Bronchial epithelial cell (primary cell): ENCODE measurements at regions not wholly inside any gene's neighbourhood (a gene's known extent, or its start where the extent isn't known, plus 50 kb on each side); places are given as distances from the start of the nearest gene placed in this dataset.

Source experiments
- DNase-seq: peaks from one replicate; pipeline ENCODE4 v3.0.0-alpha.2; 2010; ENCODE audit warnings: low read depth
- FAIRE-seq: peaks from 2 replicates; lab custom pipeline; 2011; peaks lifted over from hg19 to GRCh38; lab: Jason Lieb, UNC
- H3K27me3 ChIP-seq: 2 replicates; pipeline ENCODE4 v1.5.1; 2011; ENCODE audit warnings: low read length; ENCODE audit not compliant: control insufficient read depth, insufficient read depth
- H3K36me3 ChIP-seq: 2 replicates; pipeline ENCODE4 v1.5.1; 2011; ENCODE audit warnings: low read length; ENCODE audit not compliant: control insufficient read depth, insufficient read depth
- H3K4me3 ChIP-seq: 2 replicates; pipeline ENCODE4 v1.5.1; 2011; ENCODE audit warnings: mild to moderate bottlenecking, low read depth, low read length, control low read depth
- TF ChIP-seq, protein P1 (sequence below): IDR thresholded peaks from 2 replicates; pipeline ENCODE4 v1.5.1; 2011; ENCODE audit warnings: mild to moderate bottlenecking, moderate library complexity, low read length, control low read depth, inconsistent platforms; ENCODE audit not compliant: insufficient read depth, severe bottlenecking

DNA sequence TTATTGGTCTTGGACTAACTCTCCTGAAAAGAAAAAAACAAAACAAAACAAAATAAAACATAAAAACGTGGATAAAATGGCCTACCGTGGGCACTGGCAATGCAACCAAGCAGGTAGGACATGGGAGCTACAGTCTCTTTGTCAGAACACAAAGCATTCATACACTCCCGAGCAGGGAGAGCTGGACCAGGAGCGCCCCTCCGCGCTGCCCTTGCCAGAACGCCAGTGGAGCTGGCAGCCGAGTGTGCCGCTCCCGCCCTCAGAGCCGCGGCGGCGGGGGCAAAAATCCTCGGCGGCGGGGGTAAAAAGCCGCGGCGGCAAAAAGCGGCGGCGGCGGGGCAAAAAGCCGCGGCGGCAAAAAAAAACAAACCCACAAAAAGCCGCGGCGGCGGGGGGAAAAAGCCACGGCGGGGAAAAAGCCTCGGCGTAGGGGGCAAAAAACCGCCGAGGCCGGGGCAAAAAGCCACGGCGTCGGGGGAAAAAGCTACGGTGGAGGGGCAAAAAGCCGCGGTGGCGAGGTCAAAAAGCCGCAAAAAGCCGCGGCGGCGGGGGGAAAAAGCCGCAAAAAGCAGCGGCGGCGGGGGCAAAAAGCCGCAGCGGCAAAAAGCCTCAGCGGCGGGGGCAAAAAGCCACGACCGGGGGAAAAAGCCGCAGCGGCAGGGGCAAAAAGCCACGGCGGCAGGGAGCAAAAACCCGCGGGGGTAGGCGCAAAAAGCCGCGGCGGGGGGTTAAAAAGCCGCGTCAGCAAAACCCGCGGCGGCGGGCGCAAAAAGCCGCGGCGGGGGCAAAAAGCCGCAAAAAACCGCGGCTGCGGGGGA, 418.1 kb downstream of the ZNF716 start:
- DNase-seq (peak; percentile 2), FAIRE-seq (no peak)
- H3K4me3 ChIP-seq, result peak overlapping the region; percentile 25
- H3K27me3 ChIP-seq, result no peaks in the 10 kb centered on the region
- no peaks in the 10 kb centered on the region for H3K36me3 ChIP-seq
- TF ChIP-seq, protein P1, sequence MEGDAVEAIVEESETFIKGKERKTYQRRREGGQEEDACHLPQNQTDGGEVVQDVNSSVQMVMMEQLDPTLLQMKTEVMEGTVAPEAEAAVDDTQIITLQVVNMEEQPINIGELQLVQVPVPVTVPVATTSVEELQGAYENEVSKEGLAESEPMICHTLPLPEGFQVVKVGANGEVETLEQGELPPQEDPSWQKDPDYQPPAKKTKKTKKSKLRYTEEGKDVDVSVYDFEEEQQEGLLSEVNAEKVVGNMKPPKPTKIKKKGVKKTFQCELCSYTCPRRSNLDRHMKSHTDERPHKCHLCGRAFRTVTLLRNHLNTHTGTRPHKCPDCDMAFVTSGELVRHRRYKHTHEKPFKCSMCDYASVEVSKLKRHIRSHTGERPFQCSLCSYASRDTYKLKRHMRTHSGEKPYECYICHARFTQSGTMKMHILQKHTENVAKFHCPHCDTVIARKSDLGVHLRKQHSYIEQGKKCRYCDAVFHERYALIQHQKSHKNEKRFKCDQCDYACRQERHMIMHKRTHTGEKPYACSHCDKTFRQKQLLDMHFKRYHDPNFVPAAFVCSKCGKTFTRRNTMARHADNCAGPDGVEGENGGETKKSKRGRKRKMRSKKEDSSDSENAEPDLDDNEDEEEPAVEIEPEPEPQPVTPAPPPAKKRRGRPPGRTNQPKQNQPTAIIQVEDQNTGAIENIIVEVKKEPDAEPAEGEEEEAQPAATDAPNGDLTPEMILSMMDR, result no peak

DNA sequence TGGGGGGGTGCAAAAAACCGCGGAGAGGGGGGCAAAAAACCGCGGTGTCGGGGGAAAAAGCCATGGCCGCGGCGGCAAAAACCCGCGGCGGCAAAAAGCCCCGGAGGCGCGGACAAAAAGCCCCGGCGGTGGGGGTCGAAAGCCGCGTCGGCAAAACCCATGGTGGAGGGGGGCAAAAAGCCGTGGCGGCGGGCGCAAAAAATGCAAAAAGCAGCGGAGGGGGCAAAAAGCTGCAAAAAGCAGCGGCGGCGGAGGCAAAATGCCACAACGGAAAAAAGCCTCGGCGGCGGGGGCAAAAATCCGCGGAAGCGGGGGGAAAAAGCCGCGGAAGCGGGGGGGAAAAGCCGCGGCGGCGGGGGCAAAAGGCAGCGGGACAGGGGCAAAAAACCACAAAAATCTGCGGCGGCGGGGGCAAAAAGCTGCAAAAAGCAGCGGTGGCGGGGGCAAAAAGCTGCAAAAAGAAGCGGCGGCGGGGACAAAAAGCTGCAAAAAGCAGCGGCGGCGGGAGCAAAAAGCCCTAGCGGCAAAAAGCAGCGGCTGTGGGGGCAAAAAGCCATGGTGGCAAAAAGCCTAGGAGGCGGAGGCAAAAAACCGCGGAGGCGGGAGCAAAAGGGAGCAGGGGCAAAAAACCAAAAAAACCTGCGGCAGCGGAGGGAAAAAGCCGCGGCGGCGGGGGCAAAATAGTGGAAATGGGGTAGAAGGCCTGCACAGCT, 418.9 kb downstream of the ZNF716 start:
- peak overlapping the region; percentile 25 for H3K4me3 ChIP-seq
- no peaks in the 10 kb centered on the region for H3K27me3 ChIP-seq
- TF ChIP-seq, protein P1, result no peak
- DNase-seq (no peak), FAIRE-seq (no peak)
- no peaks in the 10 kb centered on the region for H3K36me3 ChIP-seq
